HG03442 (cell line): ENCODE measurements at regions not wholly inside any gene's neighbourhood (a gene's known extent, or its start where the extent isn't known, plus 50 kb on each side); places are given as distances from the start of the nearest gene placed in this dataset.

Experiments
- ATAC-seq: cut with Tn5 transposase; IDR thresholded peaks from one replicate; pipeline ENCODE4 v1.9.1; 2021; ENCODE audit warnings: mild to moderate bottlenecking, moderate library complexity; ENCODE audit not compliant: unreplicated experiment

- no peak for ATAC-seq
Measured at GRCh38 chr15:85974742-85975141, 104.9 kb upstream of the AGBL1 start.

- ATAC-seq, result no peak
Measured at GRCh38 chr15:85976102-85976501, 103.6 kb upstream of the AGBL1 start.

GRCh38 chr15:85976986-85977385, 102.7 kb upstream of the AGBL1 start:
- no peak for ATAC-seq

- ATAC-seq, result no peak
Measured at GRCh38 chr15:85977586-85977985, 102.1 kb upstream of the AGBL1 start.

GRCh38 chr15:85979929-85980328, 99.7 kb upstream of the AGBL1 start:
- no peak for ATAC-seq

- no peak for ATAC-seq
Measured at GRCh38 chr15:85980946-85981345, 98.7 kb upstream of the AGBL1 start.

GRCh38 chr15:85984241-85984640, 95.4 kb upstream of the AGBL1 start:
- ATAC-seq, result no peak

- no peak for ATAC-seq
Measured at GRCh38 chr15:85986116-85986515, 93.6 kb upstream of the AGBL1 start.

GRCh38 chr15:85986741-85987140, 92.9 kb upstream of the AGBL1 start:
- no peak for ATAC-seq

- ATAC-seq, result no peak
Measured at GRCh38 chr15:85988741-85989140, 90.9 kb upstream of the AGBL1 start.

GRCh38 chr15:85992224-85992623, 87.4 kb upstream of the AGBL1 start:
- no peak for ATAC-seq

- ATAC-seq, result no peak
Measured at GRCh38 chr15:85993116-85993515, 86.6 kb upstream of the AGBL1 start.

- no peak for ATAC-seq
Measured at GRCh38 chr15:85997618-85998017, 82.1 kb upstream of the AGBL1 start.

- no peak for ATAC-seq
Measured at GRCh38 chr15:85999658-86000057, 80.0 kb upstream of the AGBL1 start.

- no peak for ATAC-seq
Measured at GRCh38 chr15:86001200-86001599, 78.5 kb upstream of the AGBL1 start.

GRCh38 chr15:86002444-86002843, 77.2 kb upstream of the AGBL1 start:
- ATAC-seq, result no peak

GRCh38 chr15:86004061-86004460, 75.6 kb upstream of the AGBL1 start:
- ATAC-seq, result no peak

- no peak for ATAC-seq
Measured at GRCh38 chr15:86006546-86006945, 73.1 kb upstream of the AGBL1 start.

GRCh38 chr15:86009727-86010126, 69.9 kb upstream of the AGBL1 start:
- no peak for ATAC-seq

- no peak for ATAC-seq
Measured at GRCh38 chr15:86010398-86010797, 69.3 kb upstream of the AGBL1 start.

- no peak for ATAC-seq
Measured at GRCh38 chr15:86010891-86011290, 68.8 kb upstream of the AGBL1 start.

- no peak for ATAC-seq
Measured at GRCh38 chr15:86014016-86014415, 65.7 kb upstream of the AGBL1 start.

- ATAC-seq, result no peak
Measured at GRCh38 chr15:86016750-86017149, 62.9 kb upstream of the AGBL1 start.

GRCh38 chr15:86018679-86019078, 61.0 kb upstream of the AGBL1 start:
- ATAC-seq, result no peak
